SK-N-SH (cell line): ENCODE measurements at regions not wholly inside any gene's neighbourhood (a gene's known extent, or its start where the extent isn't known, plus 50 kb on each side); places are given as distances from the start of the nearest gene placed in this dataset.

Source experiments
- CTCF ChIA-PET: fragments of 300-600, 350-600 bp; formaldehyde crosslinking; extraction: SDS; loops from one replicate; lab custom pipeline; 2021; lab: Yijun Ruan, JAX
- POLR2A ChIA-PET: fragments of 350-600 bp; sonication (Branson Sonifier 250); formaldehyde crosslinking; extraction: SDS; loops from one replicate; lab custom pipeline; 2020; ENCODE audit warnings: antibody characterized with exemption, inconsistent platforms; lab: Yijun Ruan, JAX
- DNase-seq: peaks from one replicate; pipeline ENCODE4 v3.0.0; 2012
- H2AFZ ChIP-seq: fragments of 200-600 bp; sonication (generic); 2 replicates; pipeline ENCODE4 v1.8.1; 2016; ENCODE audit warnings: antibody characterized with exemption, mild to moderate bottlenecking, low read depth
- H3F3A ChIP-seq: fragments of 200-600 bp; sonication (generic); replicated peaks from 2 replicates; pipeline ENCODE3; 2016; ENCODE audit warnings: antibody characterized with exemption, mild to moderate bottlenecking; ENCODE audit not compliant: insufficient read depth
- H3K27ac ChIP-seq, 2 experiments: fragments of 200-500 bp in 1 of 2; fragments of 200-600 bp in 1 of 2; sonication (Bioruptor generic) in 1 of 2; sonication (generic), shearing (Covaris generic) in 1 of 2; 2 replicates each; pipeline versions ENCODE4 v1.5.1 to v1.6.1; 2014 to 2016; ENCODE audit warnings: low read depth in 2 of 2, inconsistent platforms in 1 of 2, low read length in 1 of 2, mild to moderate bottlenecking in 1 of 2, mixed read lengths in 1 of 2
- H3K27me3 ChIP-seq: fragments of 200-600 bp; sonication (generic), shearing (Covaris generic); 2 replicates; pipeline ENCODE4 v1.6.1; 2016; ENCODE audit warnings: mixed run types; ENCODE audit not compliant: insufficient read depth
- H3K36me3 ChIP-seq, 2 experiments: fragments of 200-500 bp in 1 of 2; fragments of 200-600 bp in 1 of 2; sonication (Bioruptor generic) in 1 of 2; sonication (generic) in 1 of 2; replicated peaks in 1 of 2; 2 replicates each; pipeline versions ENCODE3 to v1.5.1; 2014 to 2016; ENCODE audit warnings: low read length in 1 of 2, mild to moderate bottlenecking in 1 of 2; ENCODE audit not compliant: insufficient read depth in 2 of 2, control insufficient read depth in 1 of 2
- H3K4me1 ChIP-seq, 2 experiments: fragments of 200-500 bp in 1 of 2; fragments of 200-600 bp in 1 of 2; sonication (Bioruptor generic) in 1 of 2; sonication (generic), shearing (Covaris generic) in 1 of 2; 2 replicates each; pipeline versions ENCODE4 v1.5.1 to v1.6.1; 2014 to 2016; ENCODE audit warnings: low read depth in 1 of 2, low read length in 1 of 2, mixed run types in 1 of 2; ENCODE audit not compliant: insufficient read depth in 2 of 2, control insufficient read depth in 1 of 2
- H3K4me2 ChIP-seq: fragments of 200-600 bp; sonication (generic), shearing (Covaris generic); 2 replicates; pipeline ENCODE4 v1.6.1; 2017; ENCODE audit warnings: mixed run types
- H3K4me3 ChIP-seq, 2 experiments: fragments of 200-500 bp in 1 of 2; fragments of 200-600 bp in 1 of 2; sonication (Bioruptor generic) in 1 of 2; sonication (generic), shearing (Covaris generic) in 1 of 2; 2 replicates each; pipeline versions ENCODE4 v1.5.1 to v1.8.1; 2014 to 2016; ENCODE audit warnings: low read depth in 2 of 2, inconsistent platforms in 1 of 2, low read length in 1 of 2, mild to moderate bottlenecking in 1 of 2, mixed read lengths in 1 of 2, moderate library complexity in 1 of 2
- H3K79me2 ChIP-seq: fragments of 200-600 bp; sonication (generic); 2 replicates; pipeline ENCODE4 v1.8.1; 2017; ENCODE audit warnings: mild to moderate bottlenecking; ENCODE audit not compliant: insufficient read depth
- H3K9ac ChIP-seq: fragments of 200-600 bp; sonication (generic); 2 replicates; pipeline ENCODE4 v1.6.1; 2017; ENCODE audit warnings: mixed run types
- H3K9me2 ChIP-seq: fragments of 200-600 bp; sonication (generic); 2 replicates; pipeline ENCODE4 v1.6.1; 2017; ENCODE audit warnings: mixed run types
- H3K9me3 ChIP-seq: fragments of 200-600 bp; sonication (generic); 2 replicates; pipeline ENCODE4 v1.6.1; 2017; ENCODE audit warnings: mixed run types, mild to moderate bottlenecking, moderate library complexity
- H4K20me1 ChIP-seq: fragments of 200-600 bp; sonication (generic); 2 replicates; pipeline ENCODE4 v1.6.1; 2017; ENCODE audit warnings: mild to moderate bottlenecking, mixed run types; ENCODE audit not compliant: insufficient read depth
- ELF1 ChIP-seq: IDR thresholded peaks from 2 replicates; pipeline ENCODE4 v1.4.0; 2012
- EP300 ChIP-seq, 2 experiments: IDR thresholded peaks; 2 replicates each; pipeline versions ENCODE4 v1.4.0 to v1.6.1; 2012; ENCODE audit warnings: borderline replicate concordance in 1 of 2, low read depth in 1 of 2, low read length in 1 of 2
- GATA2 ChIP-seq: sonication (generic); formaldehyde crosslinking; IDR thresholded peaks from 2 replicates; pipeline ENCODE4 v1.5.0; 2020; ENCODE audit warnings: mild to moderate bottlenecking, missing genetic modification reagents
- RCOR1 ChIP-seq: fragments of 150-350 bp; IDR thresholded peaks from 2 replicates; pipeline ENCODE4 v1.6.1; 2017; ENCODE audit warnings: antibody characterized with exemption, low read length
- TAF1 ChIP-seq: IDR thresholded peaks from 2 replicates; pipeline ENCODE4 v1.6.1; 2012; ENCODE audit warnings: low read depth, mild to moderate bottlenecking, low read length, moderate library complexity, borderline replicate concordance
- WGBS: methylation state at CpG from one replicate; pipeline ENCODE4 v1.1.6; 2017; ENCODE audit warnings: low lambda C conversion rate; 5-methylcytosine and 5-hydroxymethylcytosine counted together
- TF ChIP-seq, protein P1 (sequence below): IDR thresholded peaks from 2 replicates; pipeline ENCODE4; 2012
- TF ChIP-seq, protein P2 (sequence below): fragments of 150-350 bp; IDR thresholded peaks from 2 replicates; pipeline ENCODE4 v1.6.1; 2016; ENCODE audit warnings: mild to moderate bottlenecking, low read depth, low read length

DNA sequence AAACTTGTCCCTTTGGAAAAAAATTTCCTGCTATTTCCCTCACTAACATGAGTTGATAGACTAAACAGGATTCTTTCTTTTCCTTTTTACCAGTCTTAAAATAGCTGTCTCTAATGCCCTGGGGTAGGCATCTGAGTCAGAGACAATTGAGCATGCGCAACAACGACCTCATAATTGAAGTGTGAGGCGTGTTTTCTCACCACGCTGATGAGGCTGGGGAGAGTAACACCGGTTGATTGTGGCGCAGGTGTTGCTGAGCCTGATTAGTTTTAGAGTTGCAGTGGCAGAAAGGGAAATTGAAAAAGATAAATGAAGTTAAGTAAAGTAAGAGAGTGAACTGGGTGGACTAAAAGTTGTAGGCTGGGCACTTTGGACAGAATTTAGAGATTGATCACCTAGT is 213.7 kb downstream of the TLR4 start:
- CTCF ChIA-PET = interaction anchor here (0.7 kb wide), 1 partner anchor 11 kb away, joined by 3 read pairs; no protein-coding TSS in a partner anchor
- TF ChIP-seq TAF1 = no peak
- TF ChIP-seq, protein P1, sequence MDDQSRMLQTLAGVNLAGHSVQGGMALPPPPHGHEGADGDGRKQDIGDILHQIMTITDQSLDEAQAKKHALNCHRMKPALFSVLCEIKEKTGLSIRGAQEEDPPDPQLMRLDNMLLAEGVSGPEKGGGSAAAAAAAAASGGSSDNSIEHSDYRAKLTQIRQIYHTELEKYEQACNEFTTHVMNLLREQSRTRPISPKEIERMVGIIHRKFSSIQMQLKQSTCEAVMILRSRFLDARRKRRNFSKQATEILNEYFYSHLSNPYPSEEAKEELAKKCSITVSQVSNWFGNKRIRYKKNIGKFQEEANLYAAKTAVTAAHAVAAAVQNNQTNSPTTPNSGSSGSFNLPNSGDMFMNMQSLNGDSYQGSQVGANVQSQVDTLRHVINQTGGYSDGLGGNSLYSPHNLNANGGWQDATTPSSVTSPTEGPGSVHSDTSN = no peak
- TF ChIP-seq, protein P2, sequence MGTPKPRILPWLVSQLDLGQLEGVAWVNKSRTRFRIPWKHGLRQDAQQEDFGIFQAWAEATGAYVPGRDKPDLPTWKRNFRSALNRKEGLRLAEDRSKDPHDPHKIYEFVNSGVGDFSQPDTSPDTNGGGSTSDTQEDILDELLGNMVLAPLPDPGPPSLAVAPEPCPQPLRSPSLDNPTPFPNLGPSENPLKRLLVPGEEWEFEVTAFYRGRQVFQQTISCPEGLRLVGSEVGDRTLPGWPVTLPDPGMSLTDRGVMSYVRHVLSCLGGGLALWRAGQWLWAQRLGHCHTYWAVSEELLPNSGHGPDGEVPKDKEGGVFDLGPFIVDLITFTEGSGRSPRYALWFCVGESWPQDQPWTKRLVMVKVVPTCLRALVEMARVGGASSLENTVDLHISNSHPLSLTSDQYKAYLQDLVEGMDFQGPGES = no peak
- TF ChIP-seq, all 33 proteins: peak for 0
- H3K4me2 ChIP-seq = no peak overlapping the region

DNA sequence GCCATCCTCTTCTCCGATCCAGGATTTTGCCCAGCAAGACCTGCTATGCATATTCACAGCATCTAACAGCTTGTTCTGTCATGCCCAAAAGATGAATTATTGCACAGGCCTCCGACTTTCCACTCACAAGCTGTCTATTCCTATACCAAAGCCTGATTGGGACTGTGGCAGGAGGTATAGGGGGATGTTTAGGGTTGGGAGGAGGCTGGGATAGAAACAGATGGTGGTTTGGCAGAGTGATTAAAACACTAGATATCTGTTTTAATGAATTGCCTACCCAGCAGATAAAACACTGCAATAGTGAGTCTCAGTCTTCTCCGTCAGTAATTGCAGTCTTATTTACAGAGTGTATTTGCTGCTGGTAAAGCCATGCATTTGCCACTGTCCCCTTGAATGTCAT is 215.3 kb downstream of the TLR4 start:
- CTCF ChIA-PET = interaction anchor here (0.6 to 2.4 kb wide), 6 partner anchors 9 to 250 kb away, joined by 3 to 6 read pairs (median 3); no protein-coding TSS in a partner anchor

More for the DNA sequence above, 213.7 kb downstream of the TLR4 start:
- H3K36me3 ChIP-seq = no peaks in the 10 kb centered on the region
- H3K4me3 ChIP-seq = no peak overlapping the region
- no peaks in the 10 kb centered on the region for H3K9me3 ChIP-seq
- POLR2A ChIA-PET = no interaction called here
- no peak for DNase-seq
- no peak overlapping the region for H3K9ac ChIP-seq
- no peak overlapping the region for H3K27ac ChIP-seq
- H2AFZ ChIP-seq = no peak overlapping the region
- H3F3A ChIP-seq = no peaks in the 10 kb centered on the region
- H3K4me1 ChIP-seq = peaks cover 0 to 3% of the 10 kb centered on the region in 2 experiments; a peak in 1 of 4 replicates
- no peaks in the 10 kb centered on the region for H3K27me3 ChIP-seq
- no peaks in the 10 kb centered on the region for H4K20me1 ChIP-seq
- no peaks in the 10 kb centered on the region for H3K9me2 ChIP-seq
- WGBS = 47% methylated on average over 6 of the region's 6 CpGs
- no peaks in the 10 kb centered on the region for H3K79me2 ChIP-seq

More for the DNA sequence above, 215.3 kb downstream of the TLR4 start:
- peaks cover 0 to 3% of the 10 kb centered on the region in 2 experiments; a peak in 1 of 4 replicates for H3K4me1 ChIP-seq
- no peak overlapping the region for H2AFZ ChIP-seq
- 28% methylated on average over 3 of the region's 3 CpGs for WGBS
- no peaks in the 10 kb centered on the region for H3K36me3 ChIP-seq
- no peaks in the 10 kb centered on the region for H4K20me1 ChIP-seq
- no peak overlapping the region for H3K27ac ChIP-seq
- H3F3A ChIP-seq = no peaks in the 10 kb centered on the region
- H3K9ac ChIP-seq = no peak overlapping the region
- H3K4me2 ChIP-seq = no peak overlapping the region
- peak; percentile 61; the same call in 1 of the 2 replicates for TF ChIP-seq RCOR1
- TF ChIP-seq ELF1 = no peak
- peak; percentile 78 for TF ChIP-seq GATA2 (CRISPR knock-in tag)
- peak in 1 of 2 experiments; percentile 49; a peak in 1 of 4 replicates for TF ChIP-seq EP300 (IDR thresholded peaks at IDR 0.05; ENCODE audit: borderline replicate concordance in 1 of 2, low read depth in 1 of 2, low read length in 1 of 2)
- TF ChIP-seq, protein P1 = no peak
- POLR2A ChIA-PET = no interaction called here
- peak; percentile 19 for DNase-seq
- H3K9me2 ChIP-seq = no peaks in the 10 kb centered on the region
- H3K27me3 ChIP-seq = no peaks in the 10 kb centered on the region
- no peaks in the 10 kb centered on the region for H3K79me2 ChIP-seq
- H3K4me3 ChIP-seq = no peak overlapping the region
- no peaks in the 10 kb centered on the region for H3K9me3 ChIP-seq
